ENCODE measurements at regions not wholly inside any gene's neighbourhood (a gene's known extent, or its start where the extent isn't known, plus 50 kb on each side); places are given as distances from the start of the nearest gene placed in this dataset.

GRCh38 chr7:67380858-67381257 is 384.2 kb downstream of the TYW1 start:
- WGBS = 90% methylated on average over 4 of the region's 4 CpGs
- no peaks in the 10 kb centered on the region for H3K27me3 ChIP-seq (ENCODE audit: control insufficient read depth in 4 of 4, insufficient read depth in 4 of 4, low read length in 3 of 4)
- DNase-seq (ENCODE audit: low spot score) = no peak
- no peak overlapping the region for H3K4me3 ChIP-seq (ENCODE audit: low read depth in 1 of 3, low read length in 3 of 3)
- H3K4me1 ChIP-seq (ENCODE audit: control insufficient read depth in 4 of 4, insufficient read depth in 4 of 4, low read length in 3 of 4) = no peaks in the 10 kb centered on the region
- no peak overlapping the region for H3K9ac ChIP-seq (ENCODE audit: low read depth in 1 of 2, low read length in 2 of 2)
- H3K9me3 ChIP-seq (ENCODE audit: control insufficient read depth in 4 of 4, low read length in 3 of 4) = no peaks in the 10 kb centered on the region
- no peak overlapping the region for H3K27ac ChIP-seq (ENCODE audit: low read depth in 1 of 2, low read length in 2 of 2)
- H3K36me3 ChIP-seq (ENCODE audit: control insufficient read depth in 4 of 4, insufficient read depth in 3 of 4, low read depth in 1 of 4, low read length in 3 of 4) = no peaks in the 10 kb centered on the region
- TF ChIP-seq EGR1 (IDR thresholded peaks at IDR 0.05; ENCODE audit: low read depth in 2 of 2) = no peak
- no peak for TF ChIP-seq HNF4A (conservative IDR thresholded peaks at IDR 0.05)
- TF ChIP-seq MAX (IDR thresholded peaks at IDR 0.05) = no peak
- TF ChIP-seq REST (IDR thresholded peaks at IDR 0.05) = no peak
- no peak for TF ChIP-seq RAD21 (IDR thresholded peaks at IDR 0.05)
- TF ChIP-seq JUND (IDR thresholded peaks at IDR 0.05) = no peak
- TF ChIP-seq FOXA2 (IDR thresholded peaks at IDR 0.05) = no peak
- TF ChIP-seq, protein P1, sequence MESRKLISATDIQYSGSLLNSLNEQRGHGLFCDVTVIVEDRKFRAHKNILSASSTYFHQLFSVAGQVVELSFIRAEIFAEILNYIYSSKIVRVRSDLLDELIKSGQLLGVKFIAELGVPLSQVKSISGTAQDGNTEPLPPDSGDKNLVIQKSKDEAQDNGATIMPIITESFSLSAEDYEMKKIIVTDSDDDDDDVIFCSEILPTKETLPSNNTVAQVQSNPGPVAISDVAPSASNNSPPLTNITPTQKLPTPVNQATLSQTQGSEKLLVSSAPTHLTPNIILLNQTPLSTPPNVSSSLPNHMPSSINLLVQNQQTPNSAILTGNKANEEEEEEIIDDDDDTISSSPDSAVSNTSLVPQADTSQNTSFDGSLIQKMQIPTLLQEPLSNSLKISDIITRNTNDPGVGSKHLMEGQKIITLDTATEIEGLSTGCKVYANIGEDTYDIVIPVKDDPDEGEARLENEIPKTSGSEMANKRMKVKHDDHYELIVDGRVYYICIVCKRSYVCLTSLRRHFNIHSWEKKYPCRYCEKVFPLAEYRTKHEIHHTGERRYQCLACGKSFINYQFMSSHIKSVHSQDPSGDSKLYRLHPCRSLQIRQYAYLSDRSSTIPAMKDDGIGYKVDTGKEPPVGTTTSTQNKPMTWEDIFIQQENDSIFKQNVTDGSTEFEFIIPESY (IDR thresholded peaks at IDR 0.05) = no peak
- no peak for TF ChIP-seq HNF4G (IDR thresholded peaks at IDR 0.05)
- no peak for TF ChIP-seq CTCF (IDR thresholded peaks at IDR 0.05; ENCODE audit: low read depth, low read length, missing input control)
- TF ChIP-seq RXRA (IDR thresholded peaks at IDR 0.05) = no peak

GRCh38 chr7:67387851-67388250 is 391.2 kb downstream of the TYW1 start:
- no peaks in the 10 kb centered on the region for H3K4me1 ChIP-seq (ENCODE audit: control insufficient read depth in 4 of 4, insufficient read depth in 4 of 4, low read length in 3 of 4)
- H3K9ac ChIP-seq (ENCODE audit: low read depth in 1 of 2, low read length in 2 of 2) = no peak overlapping the region
- WGBS = 75% methylated on average over 4 of the region's 4 CpGs
- no peak for TF ChIP-seq FOXA1 (IDR thresholded peaks at IDR 0.05)
- no peak for TF ChIP-seq YY1 (IDR thresholded peaks at IDR 0.05)
- TF ChIP-seq MAX (IDR thresholded peaks at IDR 0.05) = no peak
- TF ChIP-seq FOXA2 (IDR thresholded peaks at IDR 0.05) = no peak
- TF ChIP-seq NR2F2 (IDR thresholded peaks at IDR 0.05) = no peak
- no peak for TF ChIP-seq TAF1 (conservative IDR thresholded peaks at IDR 0.05)
- TF ChIP-seq, protein P2, sequence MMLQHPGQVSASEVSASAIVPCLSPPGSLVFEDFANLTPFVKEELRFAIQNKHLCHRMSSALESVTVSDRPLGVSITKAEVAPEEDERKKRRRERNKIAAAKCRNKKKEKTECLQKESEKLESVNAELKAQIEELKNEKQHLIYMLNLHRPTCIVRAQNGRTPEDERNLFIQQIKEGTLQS (IDR thresholded peaks at IDR 0.05) = no peak
- no peak for TF ChIP-seq RAD21 (IDR thresholded peaks at IDR 0.05)
- no peak for TF ChIP-seq JUND (IDR thresholded peaks at IDR 0.05)
- TF ChIP-seq EGR1 (IDR thresholded peaks at IDR 0.05; ENCODE audit: low read depth in 2 of 2) = no peak
- no peak for TF ChIP-seq CTCF (IDR thresholded peaks at IDR 0.05; ENCODE audit: low read depth, low read length, missing input control)
- TF ChIP-seq HNF4A (conservative IDR thresholded peaks at IDR 0.05) = no peak
- H3K9me3 ChIP-seq (ENCODE audit: control insufficient read depth in 4 of 4, low read length in 3 of 4) = no peaks in the 10 kb centered on the region
- no peak overlapping the region for H3K4me3 ChIP-seq (ENCODE audit: low read depth in 1 of 3, low read length in 3 of 3)
- DNase-seq (ENCODE audit: low spot score) = no peak
- H3K27me3 ChIP-seq (ENCODE audit: control insufficient read depth in 4 of 4, insufficient read depth in 4 of 4, low read length in 3 of 4) = no peaks in the 10 kb centered on the region
- no peaks in the 10 kb centered on the region for H3K36me3 ChIP-seq (ENCODE audit: control insufficient read depth in 4 of 4, insufficient read depth in 3 of 4, low read depth in 1 of 4, low read length in 3 of 4)
- H3K27ac ChIP-seq (ENCODE audit: low read depth in 1 of 2, low read length in 2 of 2) = no peak overlapping the region
